ENCODE measurements at regions not wholly inside any gene's neighbourhood (a gene's known extent, or its start where the extent isn't known, plus 50 kb on each side); places are given as distances from the start of the nearest gene placed in this dataset.

- no peak overlapping the region for H3K4me3 ChIP-seq (ENCODE audit: low read depth, low read length)
- TF ChIP-seq, protein P1, sequence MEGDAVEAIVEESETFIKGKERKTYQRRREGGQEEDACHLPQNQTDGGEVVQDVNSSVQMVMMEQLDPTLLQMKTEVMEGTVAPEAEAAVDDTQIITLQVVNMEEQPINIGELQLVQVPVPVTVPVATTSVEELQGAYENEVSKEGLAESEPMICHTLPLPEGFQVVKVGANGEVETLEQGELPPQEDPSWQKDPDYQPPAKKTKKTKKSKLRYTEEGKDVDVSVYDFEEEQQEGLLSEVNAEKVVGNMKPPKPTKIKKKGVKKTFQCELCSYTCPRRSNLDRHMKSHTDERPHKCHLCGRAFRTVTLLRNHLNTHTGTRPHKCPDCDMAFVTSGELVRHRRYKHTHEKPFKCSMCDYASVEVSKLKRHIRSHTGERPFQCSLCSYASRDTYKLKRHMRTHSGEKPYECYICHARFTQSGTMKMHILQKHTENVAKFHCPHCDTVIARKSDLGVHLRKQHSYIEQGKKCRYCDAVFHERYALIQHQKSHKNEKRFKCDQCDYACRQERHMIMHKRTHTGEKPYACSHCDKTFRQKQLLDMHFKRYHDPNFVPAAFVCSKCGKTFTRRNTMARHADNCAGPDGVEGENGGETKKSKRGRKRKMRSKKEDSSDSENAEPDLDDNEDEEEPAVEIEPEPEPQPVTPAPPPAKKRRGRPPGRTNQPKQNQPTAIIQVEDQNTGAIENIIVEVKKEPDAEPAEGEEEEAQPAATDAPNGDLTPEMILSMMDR (IDR thresholded peaks at IDR 0.05; ENCODE audit: control insufficient read depth, extremely low read depth, insufficient read depth) = no peak
- no peak for DNase-seq (ENCODE audit: low read depth)
These were observed 250.7 kb downstream of the TBC1D4 start for GRCh38 chr13:75231235-75231634.

GRCh38 chr13:75226733-75227435 lies 255.1 kb downstream of the TBC1D4 start:
- no peak overlapping the region for H3K4me3 ChIP-seq (ENCODE audit: low read depth, low read length)
- TF ChIP-seq, protein P1 (IDR thresholded peaks at IDR 0.05; ENCODE audit: control insufficient read depth, extremely low read depth, insufficient read depth) = no peak
- no peak for DNase-seq (ENCODE audit: low read depth)

- no peak overlapping the region for H3K4me3 ChIP-seq (ENCODE audit: low read depth, low read length)
- no peak for DNase-seq (ENCODE audit: low read depth)
- TF ChIP-seq, protein P1 (IDR thresholded peaks at IDR 0.05; ENCODE audit: control insufficient read depth, extremely low read depth, insufficient read depth) = no peak
These were observed 255.9 kb downstream of the TBC1D4 start for GRCh38 chr13:75226092-75226491.

- H3K4me3 ChIP-seq (ENCODE audit: low read depth, low read length) = no peak overlapping the region
- DNase-seq (ENCODE audit: low read depth) = no peak
- TF ChIP-seq, protein P1 (IDR thresholded peaks at IDR 0.05; ENCODE audit: control insufficient read depth, extremely low read depth, insufficient read depth) = no peak
These were observed 256.5 kb downstream of the TBC1D4 start for GRCh38 chr13:75225288-75226032.

GRCh38 chr13:75224053-75224742 lies 257.8 kb downstream of the TBC1D4 start:
- no peak for DNase-seq (ENCODE audit: low read depth)
- TF ChIP-seq, protein P1 (IDR thresholded peaks at IDR 0.05; ENCODE audit: control insufficient read depth, extremely low read depth, insufficient read depth) = no peak
- H3K4me3 ChIP-seq (ENCODE audit: low read depth, low read length) = no peak overlapping the region

DNA sequence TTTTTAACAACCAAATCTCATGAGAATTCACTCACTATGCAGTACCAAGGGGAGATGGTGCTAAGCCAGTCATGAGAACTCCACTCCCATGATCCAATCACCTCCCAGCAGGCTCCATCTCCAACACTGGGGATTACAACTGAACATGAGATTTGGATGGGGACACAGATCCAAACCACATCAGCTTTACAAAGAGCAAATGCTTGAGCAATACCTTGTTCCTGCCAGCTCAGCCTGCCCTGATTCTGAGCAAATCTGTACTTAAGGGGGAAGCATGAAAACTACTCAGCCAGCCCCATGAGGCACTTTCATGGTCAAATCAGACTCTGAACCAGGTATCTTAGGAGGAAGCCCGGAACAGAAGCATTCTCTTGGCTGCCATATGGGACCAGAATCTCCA lies 259.9 kb downstream of the TBC1D4 start:
- DNase-seq (ENCODE audit: low read depth) = no peak
- TF ChIP-seq, protein P1 (IDR thresholded peaks at IDR 0.05; ENCODE audit: control insufficient read depth, extremely low read depth, insufficient read depth) = no peak
- H3K4me3 ChIP-seq (ENCODE audit: low read depth, low read length) = no peak overlapping the region

Measured in LNCaP clone FGC (cell line).